Endodermal cell (in vitro differentiated cells): ENCODE measurements at regions not wholly inside any gene's neighbourhood (a gene's known extent, or its start where the extent isn't known, plus 50 kb on each side); places are given as distances from the start of the nearest gene placed in this dataset.

Source experiments
- DNase-seq: peaks from one replicate; pipeline ENCODE4 v3.0.0-alpha.2; 2017
- H3K27ac ChIP-seq: 2 replicates; pipeline ENCODE4 v1.5.1; 2013; ENCODE audit warnings: mild to moderate bottlenecking, low read depth, low read length, moderate library complexity
- H3K27me3 ChIP-seq: 2 replicates; pipeline ENCODE4 v1.6.1; 2013; ENCODE audit warnings: mild to moderate bottlenecking, low read length, moderate library complexity; ENCODE audit not compliant: insufficient read depth, control insufficient read depth, poor library complexity, severe bottlenecking
- H3K36me3 ChIP-seq: 2 replicates; pipeline ENCODE4 v1.7.0; 2013; ENCODE audit warnings: mild to moderate bottlenecking, low read length, moderate library complexity; ENCODE audit not compliant: control insufficient read depth, insufficient read depth
- H3K4me1 ChIP-seq: one replicate; pipeline ENCODE4 v1.7.0; 2013; ENCODE audit warnings: low read length; ENCODE audit not compliant: control insufficient read depth, insufficient read depth
- H3K4me3 ChIP-seq: 2 replicates; pipeline ENCODE4 v1.5.1; 2013; ENCODE audit warnings: mild to moderate bottlenecking, low read length, moderate library complexity
- H3K9ac ChIP-seq: 2 replicates; pipeline ENCODE4 v1.6.1; 2013; ENCODE audit warnings: mild to moderate bottlenecking, low read length, moderate library complexity; ENCODE audit not compliant: poor library complexity, severe bottlenecking; ENCODE audit errors: extremely low read depth
- H3K9me3 ChIP-seq: 2 replicates; pipeline ENCODE4 v1.6.1; 2013; ENCODE audit warnings: mild to moderate bottlenecking, low read length, moderate library complexity; ENCODE audit not compliant: control insufficient read depth
- H3K27ac Mint-ChIP-seq: 2 replicates; pipeline ENCODE4 v1.8.0; 2020; ENCODE audit warnings: mixed read lengths
- H3K27me3 Mint-ChIP-seq: 2 replicates; pipeline ENCODE4 v1.8.0; 2021; ENCODE audit warnings: mild to moderate bottlenecking, mixed read lengths; ENCODE audit not compliant: insufficient read depth
- H3K36me3 Mint-ChIP-seq: 2 replicates; pipeline ENCODE4 v1.8.0; 2020; ENCODE audit warnings: low read depth, mixed read lengths
- H3K4me1 Mint-ChIP-seq: 2 replicates; pipeline ENCODE4 v1.8.0; 2020; ENCODE audit warnings: mixed read lengths
- H3K4me3 Mint-ChIP-seq: 2 replicates; pipeline ENCODE4 v1.8.0; 2020; ENCODE audit warnings: mild to moderate bottlenecking, moderate library complexity, mixed read lengths
- H3K9me3 Mint-ChIP-seq: 2 replicates; pipeline ENCODE4 v1.8.0; 2020; ENCODE audit warnings: mild to moderate bottlenecking, mixed read lengths
- CTCF ChIP-seq: fragments of 200-600 bp; sonication (generic); conservative IDR thresholded peaks from 2 replicates; pipeline ENCODE4 v1.5.0; 2021; ENCODE audit warnings: antibody characterized with exemption, mild to moderate bottlenecking
- WGBS, 2 experiments: methylation state at CpG; one replicate each; pipeline versions ENCODE4 v1.1.5 to v1.1.7; 2013; ENCODE audit warnings: missing lambda C conversion rate in 2 of 2, mixed read lengths in 1 of 2; ENCODE audit not compliant: insufficient coverage in 1 of 2, insufficient read length in 1 of 2; 5-methylcytosine and 5-hydroxymethylcytosine counted together

GRCh38 chr12:92338102-92338501 lies 192.5 kb upstream of the BTG1 start:
- Histone ChIP-seq H3K9ac (no peak overlapping the region), H3K27me3 (peaks cover 31% of the 10 kb centered on the region), H3K27ac (no peak overlapping the region), H3K36me3 (no peaks in the 10 kb centered on the region), H3K4me1 (no peaks in the 10 kb centered on the region), H3K9me3 (no peaks in the 10 kb centered on the region), H3K4me3 (no peak overlapping the region)
- no peak for TF ChIP-seq CTCF
- no peak for DNase-seq
- peaks cover 7% of the 10 kb centered on the region for H3K4me1 Mint-ChIP-seq
- WGBS, 2 experiments, result 93 to 96% methylated on average over 2 of the region's 2 CpGs
- H3K4me3 Mint-ChIP-seq, result no peak overlapping the region
- no peak overlapping the region for H3K27ac Mint-ChIP-seq
- H3K36me3 Mint-ChIP-seq, result no peaks in the 10 kb centered on the region
- no peaks in the 10 kb centered on the region for H3K9me3 Mint-ChIP-seq
- peaks cover 21% of the 10 kb centered on the region for H3K27me3 Mint-ChIP-seq

- H3K4me1 Mint-ChIP-seq, result peaks cover 7% of the 10 kb centered on the region
- DNase-seq, result no peak
- 95 to 97% methylated on average over 3 to 4 of the region's 4 CpGs for WGBS, 2 experiments
- no peaks in the 10 kb centered on the region for H3K36me3 Mint-ChIP-seq
- no peak overlapping the region for H3K4me3 ChIP-seq
- H3K9me3 ChIP-seq, result no peaks in the 10 kb centered on the region
- no peak overlapping the region for H3K27ac ChIP-seq
- peaks cover 26% of the 10 kb centered on the region for H3K27me3 Mint-ChIP-seq
- no peak for TF ChIP-seq CTCF
- H3K27me3 ChIP-seq, result peaks cover 35% of the 10 kb centered on the region
- no peak overlapping the region for H3K27ac Mint-ChIP-seq
- H3K36me3 ChIP-seq, result no peaks in the 10 kb centered on the region
- H3K4me1 ChIP-seq, result no peaks in the 10 kb centered on the region
- H3K9ac ChIP-seq, result no peak overlapping the region
- H3K4me3 Mint-ChIP-seq, result no peak overlapping the region
- H3K9me3 Mint-ChIP-seq, result no peaks in the 10 kb centered on the region
Observed at GRCh38 chr12:92337128-92337527, 191.5 kb upstream of the BTG1 start.

- Histone ChIP-seq H3K36me3 (no peaks in the 10 kb centered on the region), H3K4me3 (no peak overlapping the region), H3K9me3 (no peaks in the 10 kb centered on the region), H3K27me3 (peaks cover 35% of the 10 kb centered on the region), H3K9ac (no peak overlapping the region), H3K27ac (no peak overlapping the region), H3K4me1 (no peaks in the 10 kb centered on the region)
- H3K27ac Mint-ChIP-seq, result no peak overlapping the region
- H3K4me1 Mint-ChIP-seq, result peaks cover 7% of the 10 kb centered on the region
- no peak for TF ChIP-seq CTCF
- no peak overlapping the region for H3K4me3 Mint-ChIP-seq
- H3K27me3 Mint-ChIP-seq, result peaks cover 26% of the 10 kb centered on the region
- no peaks in the 10 kb centered on the region for H3K36me3 Mint-ChIP-seq
- 81 to 100% methylated on average over 1 to 2 of the region's 2 CpGs for WGBS, 2 experiments
- no peak for DNase-seq
- H3K9me3 Mint-ChIP-seq, result no peaks in the 10 kb centered on the region
Observed at GRCh38 chr12:92336641-92337040, 191.0 kb upstream of the BTG1 start.
